K562 (cell line): ENCODE measurements at regions not wholly inside any gene's neighbourhood (a gene's known extent, or its start where the extent isn't known, plus 50 kb on each side); places are given as distances from the start of the nearest gene placed in this dataset.

ENCODE experiments used
- ATAC-seq: fragments of 200-7000 bp; cut with Tn5 transposase; 3 replicates; pipeline ENCODE4 v1.9.1; 2020; ENCODE audit warnings: moderate library complexity
- BruUV-seq: library from RNA; stranded (reverse); fragments of 400-500 nt; replicated peaks from 2 replicates; lab custom pipeline; 2021; lab: Mats Ljungman, UMichigan
- CTCF ChIA-PET: fragments of 300-600 bp; formaldehyde crosslinking; extraction: SDS; loops from one replicate; lab custom pipeline; 2021; ENCODE audit warnings: low intra/inter-chr PET ratio; lab: Yijun Ruan, JAX
- POLR2A ChIA-PET: fragments of 300-600, 350-650 bp; sonication (Branson Sonifier 250); formaldehyde crosslinking; extraction: SDS; loops from one replicate; lab custom pipeline; 2021; ENCODE audit warnings: antibody characterized with exemption, inconsistent platforms; lab: Yijun Ruan, JAX
- DNase-seq, 4 experiments: peaks; one replicate each; pipeline versions ENCODE4 v3.0.0 to v3.0.0-alpha.2; 2011 to 2018; ENCODE audit warnings: low spot score in 3 of 4, mixed read lengths in 3 of 4; ENCODE audit errors: extremely low read depth in 1 of 4
- FAIRE-seq: peaks from 2 replicates; lab custom pipeline; 2011; peaks lifted over from hg19 to GRCh38; lab: Jason Lieb, UNC
- H2AFZ ChIP-seq: 2 replicates; pipeline ENCODE4 v1.6.0; 2011; ENCODE audit warnings: low read depth, low read length, control low read depth, inconsistent platforms
- H3K27ac ChIP-seq: fragments of 200-600 bp; 3 replicates; pipeline ENCODE4 v1.8.0; 2011; ENCODE audit warnings: low read depth, mild to moderate bottlenecking, control low read depth, inconsistent platforms, low read length, moderate library complexity, mixed read lengths; ENCODE audit errors: extremely low read depth
- H3K27me3 ChIP-seq, 2 experiments: fragments of 300-600 bp in 1 of 2; 2 replicates in 1 of 2; 3 replicates in 1 of 2; pipeline versions ENCODE4 v1.6.0 to v1.8.0; 2011; ENCODE audit warnings: inconsistent platforms in 2 of 2, low read length in 2 of 2, mild to moderate bottlenecking in 1 of 2, mixed read lengths in 1 of 2, moderate library complexity in 1 of 2; ENCODE audit not compliant: control insufficient read depth in 2 of 2, insufficient read depth in 2 of 2
- H3K36me3 ChIP-seq: fragments of 300-600 bp; 3 replicates; pipeline ENCODE4 v1.8.0; 2011; ENCODE audit warnings: mild to moderate bottlenecking, low read length, inconsistent platforms; ENCODE audit not compliant: control insufficient read depth, insufficient read depth
- H3K4me1 ChIP-seq, 2 experiments: fragments of 200-600 bp in 1 of 2; replicated peaks in 1 of 2; 2 replicates in 1 of 2; 3 replicates in 1 of 2; pipeline versions ENCODE4 v1.5.1 to v1.8.0; 2011; ENCODE audit warnings: inconsistent platforms in 2 of 2, low read length in 2 of 2, mild to moderate bottlenecking in 1 of 2, mixed read lengths in 1 of 2, moderate library complexity in 1 of 2; ENCODE audit not compliant: control insufficient read depth in 2 of 2, insufficient read depth in 2 of 2
- H3K4me2 ChIP-seq: 2 replicates; pipeline ENCODE4 v1.6.1; 2011; ENCODE audit warnings: low read length, control low read depth, inconsistent platforms, mixed read lengths; ENCODE audit not compliant: insufficient read depth
- H3K4me3 ChIP-seq: fragments of 200-600 bp; sonication (generic), shearing (Covaris generic); 2 replicates; pipeline ENCODE4 v1.5.1; 2016; ENCODE audit warnings: control low read depth, inconsistent platforms
- H3K79me2 ChIP-seq: fragments of 200-600 bp; 3 replicates; pipeline ENCODE4 v1.8.0; 2011; ENCODE audit warnings: low read length, inconsistent platforms; ENCODE audit not compliant: control insufficient read depth, insufficient read depth
- H3K9ac ChIP-seq, 2 experiments: 2 replicates each; pipeline versions ENCODE4 v1.6.0 to v1.6.1; 2011; ENCODE audit warnings: low read depth in 2 of 2, low read length in 2 of 2, control low read depth in 1 of 2, inconsistent platforms in 1 of 2, mild to moderate bottlenecking in 1 of 2, mixed read lengths in 1 of 2; ENCODE audit not compliant: insufficient read depth in 1 of 2
- H3K9me1 ChIP-seq: one replicate; pipeline ENCODE4 v1.6.0; 2011; ENCODE audit warnings: inconsistent platforms, mild to moderate bottlenecking, low read length, moderate library complexity; ENCODE audit not compliant: control insufficient read depth, insufficient read depth
- H3K9me3 ChIP-seq: replicated peaks from 2 replicates; pipeline ENCODE4 v1.5.1; 2011; ENCODE audit warnings: low read depth, low read length, inconsistent platforms; ENCODE audit not compliant: control insufficient read depth, insufficient read depth
- H4K20me1 ChIP-seq: replicated peaks from 2 replicates; pipeline ENCODE4 v1.6.1; 2011; ENCODE audit warnings: low read length, inconsistent platforms, mixed read lengths; ENCODE audit not compliant: control insufficient read depth, insufficient read depth
- CBX5 ChIP-seq: IDR thresholded peaks from 2 replicates; pipeline ENCODE4 v1.6.1; 2014; ENCODE audit warnings: low read depth, borderline replicate concordance
- HMGXB4 ChIP-seq: sonication (generic); formaldehyde crosslinking; IDR thresholded peaks from 2 replicates; pipeline ENCODE4 v1.8.1; 2023; ENCODE audit warnings: mild to moderate bottlenecking, missing genetic modification reagents
- MEF2D ChIP-seq: conservative IDR thresholded peaks from 2 replicates; pipeline ENCODE4 v1.6.1; 2016; ENCODE audit warnings: low read depth, missing genetic modification characterization, missing compliant biosample characterization
- NR2F6 ChIP-seq: fragments of 450-650 bp; formaldehyde crosslinking; IDR thresholded peaks from 2 replicates; pipeline ENCODE4 v1.4.0; 2020; ENCODE audit warnings: mild to moderate bottlenecking
- PHB ChIP-seq: fragments of 250-450 bp; sonication (Bioruptor Pico); IDR thresholded peaks from 2 replicates; pipeline ENCODE4 v1.5.0; 2021
- PURB ChIP-seq: sonication (generic); formaldehyde crosslinking; IDR thresholded peaks from 2 replicates; pipeline ENCODE4 v1.9.0; 2021; ENCODE audit warnings: low read depth, mild to moderate bottlenecking, missing genetic modification reagents
- STAT5B ChIP-seq: fragments of 250-450 bp; sonication (Bioruptor Pico); IDR thresholded peaks from 2 replicates; pipeline ENCODE4 v1.8.0; 2021; ENCODE audit warnings: mild to moderate bottlenecking, inconsistent platforms
- ZNF586 ChIP-seq: fragments of 450-650 bp; formaldehyde crosslinking; conservative IDR thresholded peaks from 2 replicates; pipeline ENCODE4 v1.4.0; 2020; ENCODE audit warnings: mild to moderate bottlenecking, moderate library complexity
- ZNF77 ChIP-seq: fragments of 250-450 bp; sonication (Bioruptor Pico); IDR thresholded peaks from 2 replicates; pipeline ENCODE4 v1.5.0; 2020
- WGBS: fragments of 100-300 bp; shearing (Covaris generic); methylation state at CpG from one replicate; pipeline ENCODE4 v1.1.6; 2016; ENCODE audit warnings: low coverage, mixed read lengths; ENCODE audit not compliant: insufficient coverage; ENCODE audit errors: missing lambda C conversion rate; 5-methylcytosine and 5-hydroxymethylcytosine counted together
- in situ Hi-C: fragments of 300-500 bp; cut with MboI; formaldehyde crosslinking; loops from 4 replicates; pipeline ENCODE4 v1.15.0; 2018; ENCODE audit warnings: inconsistent platforms, mixed read lengths
- intact Hi-C: fragments of 100-400 bp; cut with micrococcal nuclease; formaldehyde crosslinking; loops from 2 replicates; pipeline ENCODE4 v1.14.2; 2022

DNA sequence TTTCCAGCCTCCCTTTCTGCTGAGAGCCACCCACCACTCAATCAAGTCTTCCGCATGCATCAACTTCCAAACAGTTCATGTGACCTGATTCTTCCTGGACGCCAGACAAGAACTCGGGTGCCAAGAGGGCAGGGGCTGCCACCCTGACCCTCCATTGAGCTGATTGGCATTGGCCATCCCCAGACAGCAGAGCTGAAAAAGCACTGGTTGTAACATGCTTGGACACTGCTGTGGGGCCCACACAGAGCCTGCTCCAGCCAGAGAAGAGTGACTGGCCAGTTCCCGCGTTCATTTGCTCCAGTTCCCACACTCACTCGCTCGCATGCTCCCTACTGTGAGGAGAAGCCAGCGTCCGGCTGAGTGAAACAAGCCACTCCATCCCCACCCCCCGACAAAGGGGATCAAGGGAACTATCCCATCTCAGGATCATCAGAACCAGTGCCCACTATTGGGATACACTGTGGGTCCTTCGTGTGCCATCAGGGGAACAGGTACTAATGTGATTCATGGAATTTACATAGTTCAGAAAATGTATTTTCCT, 420.3 kb downstream of the NPHP4 start (continued):
- no peak for TF ChIP-seq HMGXB4 (CRISPR knock-in tag)
- no peak for TF ChIP-seq ZNF77
- no peak for TF ChIP-seq STAT5B
- TF ChIP-seq ZNF586 (CRISPR knock-in tag): no peak
- no peak for TF ChIP-seq MEF2D (tag)
- no peak for TF ChIP-seq CBX5
- TF ChIP-seq NR2F6 (CRISPR knock-in tag): no peak
- no peak for TF ChIP-seq PURB (CRISPR knock-in tag)

DNA sequence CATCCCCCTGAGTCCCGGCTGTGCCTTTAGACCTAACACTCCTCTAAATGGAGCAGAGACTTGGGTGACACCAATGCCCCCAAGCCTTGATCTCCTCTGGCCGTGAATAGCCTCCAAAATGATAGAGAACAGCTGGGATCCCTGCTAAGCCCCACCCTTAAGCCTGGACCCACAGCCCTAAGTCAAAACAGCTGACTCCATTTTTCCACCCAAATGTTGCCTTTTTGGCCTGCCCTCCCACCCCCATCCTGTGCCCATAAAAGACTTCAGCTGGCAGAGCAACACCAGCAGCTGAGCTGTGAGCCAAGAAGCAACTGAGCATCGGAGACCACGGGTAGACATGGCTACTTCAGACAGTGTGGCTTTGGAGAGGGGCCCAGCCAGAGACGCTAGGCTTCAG, 420.8 kb downstream of the NPHP4 start:
- DNase-seq (no peak), FAIRE-seq (no peak), ATAC-seq (no peak)
- ChIA-PET POLR2A (no interaction called here), CTCF (no interaction called here)
- intact Hi-C loops (no loop called here), in situ Hi-C loops (no loop called here)
- WGBS: 0% methylated on average over 5 of the region's 5 CpGs
- H3K36me3 ChIP-seq: no peaks in the 10 kb centered on the region
- no peak overlapping the region for H3K4me3 ChIP-seq
- no peak overlapping the region for H3K27ac ChIP-seq
- no peak overlapping the region for H2AFZ ChIP-seq
- no TSS peak for BruUV-seq
- H3K9me3 ChIP-seq: no peaks in the 10 kb centered on the region
- no peaks in the 10 kb centered on the region for H3K4me1 ChIP-seq
- H3K9ac ChIP-seq: no peak overlapping the region
- H3K79me2 ChIP-seq: no peaks in the 10 kb centered on the region
- H4K20me1 ChIP-seq: no peaks in the 10 kb centered on the region
- no peaks in the 10 kb centered on the region; a peak in 1 of 5 replicates for H3K27me3 ChIP-seq
- no peaks in the 10 kb centered on the region for H3K9me1 ChIP-seq
- no peak overlapping the region for H3K4me2 ChIP-seq
- TF ChIP-seq PHB: no peak
